PC-3 (cell line): ENCODE measurements at regions not wholly inside any gene's neighbourhood (a gene's known extent, or its start where the extent isn't known, plus 50 kb on each side); places are given as distances from the start of the nearest gene placed in this dataset.

Experiments used
- ATAC-seq: fragments of 200-7000 bp; cut with Tn5 transposase; 2 replicates; pipeline ENCODE4 v1.9.1; 2020; ENCODE audit warnings: mild to moderate bottlenecking, moderate library complexity
- BruUV-seq: library from RNA; stranded (reverse); fragments of 400-500 nt; replicated peaks from 2 replicates; lab custom pipeline; 2021; lab: Mats Ljungman, UMichigan
- CTCF ChIA-PET: fragments of 300-600 bp; sonication (Branson Sonifier 250); formaldehyde crosslinking; loops from one replicate; lab custom pipeline; 2022; ENCODE audit warnings: antibody characterized with exemption; lab: Charles Lee
- POLR2A ChIA-PET: fragments of 300-600 bp; sonication (Branson Sonifier 250); formaldehyde crosslinking; loops from one replicate; lab custom pipeline; 2022; ENCODE audit warnings: antibody characterized with exemption; ENCODE audit not compliant: unreplicated experiment; lab: Charles Lee
- DNase-seq: peaks from one replicate; pipeline ENCODE4 v3.0.0-alpha.2; 2015
- H2AFZ ChIP-seq: fragments of 300-600 bp; sonication (generic); 2 replicates; pipeline ENCODE4 v1.6.0; 2016; ENCODE audit warnings: antibody characterized with exemption, low read length
- H3F3A ChIP-seq: fragments of 300-600 bp; sonication (generic); one replicate; pipeline ENCODE4 v1.6.0; 2017; ENCODE audit warnings: antibody characterized with exemption, low read length, control low read depth, mild to moderate bottlenecking; ENCODE audit not compliant: unreplicated experiment
- H3K27ac ChIP-seq: fragments of 300-600 bp; sonication (generic); 2 replicates; pipeline ENCODE4 v1.5.1; 2016; ENCODE audit warnings: mild to moderate bottlenecking, low read length
- H3K27me3 ChIP-seq: fragments of 300-600 bp; sonication (generic); 2 replicates; pipeline ENCODE4 v1.6.1; 2016; ENCODE audit warnings: low read length, mixed read lengths
- H3K36me3 ChIP-seq: fragments of 300-600 bp; sonication (generic); 2 replicates; pipeline ENCODE4 v1.6.1; 2016; ENCODE audit warnings: low read depth, mixed run types, low read length, mixed read lengths
- H3K4me1 ChIP-seq: fragments of 300-600 bp; sonication (generic); 2 replicates; pipeline ENCODE4 v1.5.1; 2016; ENCODE audit warnings: low read length; ENCODE audit not compliant: insufficient read depth
- H3K4me2 ChIP-seq: fragments of 300-600 bp; sonication (generic); 2 replicates; pipeline ENCODE4 v1.6.0; 2016; ENCODE audit warnings: low read length
- H3K4me3 ChIP-seq: fragments of 300-600 bp; sonication (generic); 2 replicates; pipeline ENCODE4 v1.5.1; 2016; ENCODE audit warnings: mild to moderate bottlenecking, low read length, mixed read lengths
- H3K79me2 ChIP-seq: fragments of 300-600 bp; sonication (generic); 2 replicates; pipeline ENCODE4 v1.6.1; 2017; ENCODE audit warnings: low read length, mixed read lengths
- H3K9ac ChIP-seq: fragments of 300-600 bp; sonication (generic); 2 replicates; pipeline ENCODE4 v1.6.0; 2016; ENCODE audit warnings: mild to moderate bottlenecking, low read length
- H3K9me2 ChIP-seq: fragments of 300-600 bp; sonication (generic); replicated peaks from 2 replicates; pipeline ENCODE4 v1.6.1; 2016; ENCODE audit warnings: mixed run types, low read length, mixed read lengths
- H3K9me3 ChIP-seq: fragments of 300-600 bp; sonication (generic); 2 replicates; pipeline ENCODE4 v1.6.1; 2016; ENCODE audit warnings: low read length, mixed read lengths
- H4K20me1 ChIP-seq: fragments of 300-600 bp; sonication (generic); 2 replicates; pipeline ENCODE4 v1.6.1; 2016; ENCODE audit warnings: low read length, mixed read lengths
- EZH2 ChIP-seq: fragments of 300-600 bp; sonication (generic); IDR thresholded peaks from one replicate; pipeline ENCODE4 v1.6.1; 2017; ENCODE audit warnings: antibody characterized with exemption, mild to moderate bottlenecking, low read length; ENCODE audit not compliant: unreplicated experiment
- EZH2phosphoT487 ChIP-seq: fragments of 300-600 bp; sonication (generic); IDR thresholded peaks from 2 replicates; pipeline ENCODE4 v1.6.1; 2018; ENCODE audit warnings: mild to moderate bottlenecking, antibody characterized with exemption, low read length, borderline replicate concordance
- intact Hi-C: fragments of 100-400 bp; cut with micrococcal nuclease; formaldehyde crosslinking; loops from 2 replicates; pipeline ENCODE4 v1.9.0; 2023
- TF ChIP-seq, protein P1 (sequence below): fragments of 300-600 bp; sonication (generic); conservative IDR thresholded peaks from 2 replicates; pipeline ENCODE4 v1.5.1; 2017; ENCODE audit warnings: antibody characterized with exemption, low read depth, mild to moderate bottlenecking, low read length

DNA sequence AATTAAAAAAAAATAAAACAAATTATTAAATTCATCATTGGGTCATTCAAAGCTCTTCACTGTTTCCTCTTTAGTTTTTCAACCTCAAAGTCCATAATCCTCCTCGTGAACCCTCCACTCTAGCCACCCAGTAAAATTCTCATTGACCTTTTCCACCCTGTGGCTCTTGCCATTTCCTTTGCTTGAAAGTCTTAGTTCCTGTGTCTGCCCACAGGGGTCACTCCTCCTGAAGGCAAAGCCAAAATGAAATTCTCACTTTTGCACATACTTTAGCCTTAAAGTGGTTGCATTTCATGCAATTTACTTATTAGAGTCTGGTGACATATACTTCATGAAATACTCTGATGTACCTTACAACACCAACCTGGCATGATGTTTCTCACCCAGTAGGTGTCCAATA is 263.7 kb downstream of the BMP2 start:
- H3K9me3 ChIP-seq, result no peaks in the 10 kb centered on the region
- ChIA-PET CTCF (no interaction called here), POLR2A (no interaction called here)
- no peaks in the 10 kb centered on the region for H3K79me2 ChIP-seq
- no peak overlapping the region for H3K4me2 ChIP-seq
- TF ChIP-seq EZH2phosphoT487, result no peak
- TF ChIP-seq, protein P1, sequence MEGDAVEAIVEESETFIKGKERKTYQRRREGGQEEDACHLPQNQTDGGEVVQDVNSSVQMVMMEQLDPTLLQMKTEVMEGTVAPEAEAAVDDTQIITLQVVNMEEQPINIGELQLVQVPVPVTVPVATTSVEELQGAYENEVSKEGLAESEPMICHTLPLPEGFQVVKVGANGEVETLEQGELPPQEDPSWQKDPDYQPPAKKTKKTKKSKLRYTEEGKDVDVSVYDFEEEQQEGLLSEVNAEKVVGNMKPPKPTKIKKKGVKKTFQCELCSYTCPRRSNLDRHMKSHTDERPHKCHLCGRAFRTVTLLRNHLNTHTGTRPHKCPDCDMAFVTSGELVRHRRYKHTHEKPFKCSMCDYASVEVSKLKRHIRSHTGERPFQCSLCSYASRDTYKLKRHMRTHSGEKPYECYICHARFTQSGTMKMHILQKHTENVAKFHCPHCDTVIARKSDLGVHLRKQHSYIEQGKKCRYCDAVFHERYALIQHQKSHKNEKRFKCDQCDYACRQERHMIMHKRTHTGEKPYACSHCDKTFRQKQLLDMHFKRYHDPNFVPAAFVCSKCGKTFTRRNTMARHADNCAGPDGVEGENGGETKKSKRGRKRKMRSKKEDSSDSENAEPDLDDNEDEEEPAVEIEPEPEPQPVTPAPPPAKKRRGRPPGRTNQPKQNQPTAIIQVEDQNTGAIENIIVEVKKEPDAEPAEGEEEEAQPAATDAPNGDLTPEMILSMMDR, result peak; percentile 66
- H2AFZ ChIP-seq, result no peak overlapping the region
- DNase-seq, result peak; percentile 11
- H3K27me3 ChIP-seq, result peaks cover 31% of the 10 kb centered on the region
- no peaks in the 10 kb centered on the region for H3K9me2 ChIP-seq
- H3K36me3 ChIP-seq, result no peaks in the 10 kb centered on the region
- BruUV-seq, result no TSS peak
- no peak overlapping the region for H3K9ac ChIP-seq
- H3F3A ChIP-seq, result no peaks in the 10 kb centered on the region
- H3K4me3 ChIP-seq, result no peak overlapping the region
- H3K4me1 ChIP-seq, result no peaks in the 10 kb centered on the region
- intact Hi-C loops, result no loop called here
- H3K27ac ChIP-seq, result no peak overlapping the region
- H4K20me1 ChIP-seq, result no peaks in the 10 kb centered on the region
- no peak for ATAC-seq

DNA sequence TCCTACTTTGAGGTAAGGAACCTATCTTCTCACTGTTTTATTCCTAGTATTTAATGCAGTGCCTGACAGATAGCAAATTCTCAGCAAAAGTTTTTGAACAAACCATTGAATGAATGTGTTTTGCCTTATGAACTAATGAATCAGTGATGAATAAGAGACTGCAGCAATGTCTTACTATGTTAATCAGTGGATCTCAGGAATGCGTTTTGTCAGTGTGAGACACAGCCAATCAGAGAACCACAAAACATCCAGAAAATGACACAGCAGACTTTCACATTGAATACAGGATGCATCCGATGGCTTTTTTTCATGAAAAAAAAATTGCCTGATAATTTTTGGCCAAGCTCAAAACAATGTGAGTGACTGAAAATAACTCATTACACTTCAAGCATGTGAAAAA is 270.5 kb downstream of the BMP2 start:
- no peak for DNase-seq
- H4K20me1 ChIP-seq, result no peaks in the 10 kb centered on the region
- no peak overlapping the region for H3K4me2 ChIP-seq
- H3K4me3 ChIP-seq, result no peak overlapping the region
- no peak overlapping the region for H3K9ac ChIP-seq
- no peaks in the 10 kb centered on the region for H3K4me1 ChIP-seq
- no peaks in the 10 kb centered on the region for H3K79me2 ChIP-seq
- TF ChIP-seq, protein P1, result no peak
- TF ChIP-seq EZH2phosphoT487 (no peak), EZH2 (no peak)
- peaks cover 52% of the 10 kb centered on the region for H3K27me3 ChIP-seq
- intact Hi-C loops, result no loop called here
- H3K36me3 ChIP-seq, result no peaks in the 10 kb centered on the region
- H3F3A ChIP-seq, result no peaks in the 10 kb centered on the region
- ChIA-PET POLR2A (no interaction called here), CTCF (no interaction called here)
- no peak for ATAC-seq
- no peak overlapping the region for H2AFZ ChIP-seq
- H3K9me2 ChIP-seq, result no peaks in the 10 kb centered on the region
- H3K27ac ChIP-seq, result no peak overlapping the region
- no TSS peak for BruUV-seq
- no peaks in the 10 kb centered on the region for H3K9me3 ChIP-seq

DNA sequence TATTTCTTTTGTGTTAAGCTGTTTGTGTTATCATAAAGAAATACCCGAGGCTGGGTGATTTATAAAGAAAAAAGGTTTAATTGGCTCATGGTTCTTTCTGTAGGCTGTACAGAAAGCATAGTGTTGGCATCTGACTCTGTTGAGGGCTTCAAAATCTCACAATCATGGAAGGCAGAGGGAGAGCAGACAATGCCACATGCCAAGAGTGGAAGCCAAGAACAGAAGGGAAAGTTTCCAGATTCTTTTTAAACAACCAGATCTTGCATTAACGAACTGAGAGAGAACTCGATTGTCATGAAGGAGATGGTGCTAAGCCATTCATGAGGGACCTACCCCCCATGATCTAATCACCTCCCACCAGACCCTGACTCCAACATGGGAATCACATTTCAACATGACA is 290.1 kb downstream of the BMP2 start:
- Histone ChIP-seq H3K4me1 (no peaks in the 10 kb centered on the region), H3K4me2 (no peak overlapping the region), H3K79me2 (no peaks in the 10 kb centered on the region), H2AFZ (no peak overlapping the region), H3K36me3 (no peaks in the 10 kb centered on the region), H3F3A (no peaks in the 10 kb centered on the region), H3K4me3 (no peak overlapping the region), H4K20me1 (no peaks in the 10 kb centered on the region), H3K9me3 (no peaks in the 10 kb centered on the region), H3K27ac (no peak overlapping the region), H3K9ac (no peak overlapping the region), H3K9me2 (no peaks in the 10 kb centered on the region), H3K27me3 (peaks cover 69% of the 10 kb centered on the region)
- ATAC-seq (no peak), DNase-seq (no peak)
- POLR2A ChIA-PET, result no interaction called here
- intact Hi-C loops, result no loop called here
- CTCF ChIA-PET, result no interaction called here
- no TSS peak for BruUV-seq
- TF ChIP-seq EZH2 (no peak), EZH2phosphoT487 (no peak)
- TF ChIP-seq, protein P1, result no peak
